DMS79 treated with DMSO at 0.1 percent for 48 hours (cell line): ENCODE measurements at regions not wholly inside any gene's neighbourhood (a gene's known extent, or its start where the extent isn't known, plus 50 kb on each side); places are given as distances from the start of the nearest gene placed in this dataset.
"Not testable (repeated sequence)": the region's sequence is repeated elsewhere in the genome, so short reads cannot be mapped to it uniquely, and the experiment has no call there.

ENCODE experiments used
- DNase-seq: peaks from one replicate; lab custom pipeline; 2025; lab: John Stamatoyannopoulos, UW

DNA sequence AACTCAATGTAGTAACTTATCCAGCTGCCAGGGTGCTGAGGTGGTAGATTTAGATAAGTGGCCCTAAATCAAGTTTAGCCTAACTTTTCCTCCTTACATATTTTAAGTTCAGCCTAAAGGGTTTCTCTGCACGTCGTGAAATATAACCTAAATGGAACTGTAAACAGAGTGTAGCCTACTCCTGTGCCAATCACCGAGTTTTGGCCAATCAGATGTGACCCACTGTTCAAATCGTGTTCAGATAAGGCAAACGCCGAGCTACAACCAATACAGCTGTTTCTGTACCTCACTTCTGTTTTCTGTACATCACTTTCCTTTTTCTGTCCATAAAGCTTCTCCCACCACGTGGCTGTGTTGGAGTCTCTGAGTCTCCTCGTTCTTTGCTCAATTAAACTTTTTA lies 904.2 kb upstream of the POT1 start:
- no peak for DNase-seq

DNA sequence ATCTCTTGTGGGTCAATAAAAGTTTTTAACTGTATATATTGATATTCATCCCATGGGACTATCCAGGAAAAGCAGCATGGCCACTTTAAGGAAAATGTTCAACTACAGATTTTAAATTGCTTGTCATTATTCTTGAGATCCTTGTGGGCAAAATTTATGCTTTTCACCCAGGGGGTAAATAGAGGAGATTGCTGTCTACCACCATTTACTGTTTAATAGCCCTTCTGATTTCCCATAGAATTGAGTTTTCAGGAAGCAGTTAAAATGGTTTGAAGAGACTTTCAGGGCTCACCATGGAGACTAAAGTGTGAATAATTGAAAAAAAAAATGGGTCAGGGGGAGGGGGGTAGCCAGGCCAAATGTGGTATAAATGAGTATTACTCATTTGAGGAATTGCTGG lies 901.1 kb upstream of the POT1 start:
- DNase-seq, result no peak

DNA sequence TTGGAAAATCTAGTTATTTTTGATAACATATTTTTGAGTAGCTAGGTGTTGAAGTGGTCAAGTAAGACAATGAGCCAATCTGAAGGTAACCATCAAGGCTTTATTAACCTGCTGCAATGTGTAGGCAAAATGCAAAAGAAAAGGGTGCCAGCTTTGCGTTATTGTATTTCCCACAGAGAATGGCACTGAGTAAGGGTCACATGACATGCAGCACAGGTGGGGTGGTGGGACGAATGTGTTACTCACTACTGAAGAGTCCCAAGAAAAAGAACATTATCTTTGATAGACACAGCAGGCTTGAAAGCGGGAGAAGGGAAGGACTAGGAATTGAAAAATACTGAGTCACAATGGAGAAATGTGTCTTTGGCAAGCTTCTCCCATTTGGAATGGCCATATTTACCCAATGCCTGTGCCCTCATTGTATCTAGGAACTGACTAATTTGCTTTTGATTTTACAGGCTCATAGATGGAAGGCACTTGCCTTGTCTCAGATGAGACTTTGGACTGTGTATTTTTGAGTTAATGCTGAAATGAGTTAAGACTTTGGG lies 898.6 kb upstream of the POT1 start:
- no peak for DNase-seq

GRCh38 chr7:125823538-125823937 lies 893.9 kb upstream of the POT1 start:
- DNase-seq, result no peak

DNA sequence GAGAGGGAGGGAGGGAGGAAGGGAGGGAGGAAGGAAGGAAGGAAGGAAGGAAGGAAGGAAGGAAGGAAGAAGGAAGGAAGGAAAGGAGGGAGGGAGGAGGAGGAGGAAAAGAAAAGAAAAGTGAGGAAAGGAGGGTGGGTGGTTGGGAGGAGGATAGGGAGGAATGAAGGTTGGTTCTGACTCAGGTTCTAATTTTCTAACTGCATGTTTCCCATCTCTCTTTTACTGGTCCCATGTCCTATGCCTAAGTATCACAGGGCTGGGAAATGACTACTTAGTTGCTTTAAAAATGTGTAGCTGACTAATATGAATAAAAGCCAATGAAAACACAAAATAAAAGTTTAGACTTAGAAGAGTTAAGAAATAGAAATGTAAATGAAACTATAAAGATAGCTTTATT lies 890.9 kb upstream of the POT1 start:
- no peak for DNase-seq

GRCh38 chr7:125814100-125814499 lies 884.5 kb upstream of the POT1 start:
- DNase-seq, result no peak

DNA sequence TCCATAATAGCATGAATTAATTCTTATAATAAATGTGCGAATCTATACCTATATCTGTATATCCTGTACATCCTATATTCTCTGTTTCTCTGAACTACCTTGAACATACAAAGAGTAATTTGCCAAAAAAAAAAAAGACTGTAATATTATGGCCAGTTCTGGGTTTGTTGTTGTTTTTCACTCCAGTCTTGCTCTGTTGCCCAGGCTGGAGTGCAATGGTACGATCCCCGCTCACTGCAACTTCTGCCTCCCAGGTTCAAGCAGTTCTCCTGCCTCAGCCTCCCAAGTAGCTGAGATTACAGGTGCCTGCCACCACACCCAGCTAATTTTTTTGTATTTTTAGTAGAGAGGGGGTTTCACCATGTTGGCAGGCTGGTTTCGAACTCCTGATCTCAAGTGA lies 876.9 kb upstream of the POT1 start:
- DNase-seq, result not testable (repeated sequence)

- no peak for DNase-seq
Observed at GRCh38 chr7:125804273-125804672, 874.6 kb upstream of the POT1 start.

DNA sequence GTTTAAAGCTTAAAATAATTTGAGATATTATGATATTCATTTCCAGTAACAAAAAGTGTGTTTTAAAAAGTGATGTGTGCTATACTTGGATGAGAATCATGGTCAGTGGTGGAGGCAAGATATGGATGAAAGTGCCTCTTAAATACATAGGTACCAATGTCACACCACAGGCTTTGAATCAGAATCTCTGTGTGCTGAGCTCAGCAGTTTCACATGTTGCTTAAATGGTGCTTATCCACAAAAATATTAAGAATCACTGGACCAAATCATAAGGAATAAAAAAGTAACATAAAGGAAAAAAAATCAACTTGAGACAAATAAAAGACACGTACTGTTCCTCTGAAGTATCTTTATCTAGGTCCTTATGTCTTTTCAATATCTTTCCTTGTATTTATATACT lies 850.5 kb upstream of the POT1 start:
- DNase-seq, result peak; percentile 27

DNA sequence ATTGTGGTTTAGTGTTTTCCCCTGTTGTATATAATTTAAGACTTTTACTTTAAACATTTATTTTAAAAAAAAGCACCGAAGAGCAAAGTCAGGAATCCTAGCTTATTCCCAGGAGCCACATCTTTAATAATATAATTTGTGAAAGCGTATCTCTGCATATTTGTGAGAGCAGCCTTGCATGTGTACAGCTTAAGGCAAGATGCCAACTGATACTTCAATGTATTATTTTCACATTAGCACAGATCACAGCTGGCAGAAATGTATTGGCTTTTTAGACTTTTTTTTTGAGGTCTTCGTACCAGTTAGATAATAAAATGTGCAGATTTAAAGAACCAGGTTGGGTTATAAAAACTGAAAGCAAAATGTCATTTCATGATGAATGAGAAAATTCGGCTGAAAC lies 845.7 kb upstream of the POT1 start:
- peak; percentile 62 for DNase-seq

DNA sequence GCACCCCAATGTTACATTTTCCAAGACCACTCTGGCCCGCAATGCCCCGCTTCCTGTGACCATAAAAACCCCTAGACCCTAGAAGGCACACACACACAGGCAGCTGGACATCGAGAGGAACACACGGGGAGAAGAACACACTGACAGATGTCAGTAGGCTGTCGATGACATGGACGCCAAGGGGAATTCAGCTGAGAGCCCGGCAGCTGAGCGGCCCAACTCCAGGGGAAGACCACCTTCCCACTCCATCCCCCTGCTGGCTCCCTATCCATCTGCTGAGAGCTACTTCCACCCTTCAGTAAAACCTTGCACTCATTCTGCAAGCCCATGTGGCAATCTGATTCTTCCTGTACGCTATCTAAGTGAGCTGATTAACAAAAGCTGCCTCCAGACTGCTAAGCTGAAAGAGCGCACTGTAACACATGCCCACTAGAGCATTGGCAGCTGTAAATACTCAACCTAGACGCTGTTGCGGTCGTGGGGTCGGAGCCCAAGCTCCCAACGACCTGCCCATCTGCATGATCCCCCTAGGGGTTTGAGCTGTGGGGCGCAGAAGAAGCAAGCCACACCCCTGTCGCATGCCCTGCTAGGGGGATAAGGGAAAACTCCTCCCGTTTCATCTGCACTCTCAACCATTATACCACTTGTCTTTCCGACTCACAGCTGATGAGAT lies 843.6 kb upstream of the POT1 start:
- DNase-seq, result no peak

DNA sequence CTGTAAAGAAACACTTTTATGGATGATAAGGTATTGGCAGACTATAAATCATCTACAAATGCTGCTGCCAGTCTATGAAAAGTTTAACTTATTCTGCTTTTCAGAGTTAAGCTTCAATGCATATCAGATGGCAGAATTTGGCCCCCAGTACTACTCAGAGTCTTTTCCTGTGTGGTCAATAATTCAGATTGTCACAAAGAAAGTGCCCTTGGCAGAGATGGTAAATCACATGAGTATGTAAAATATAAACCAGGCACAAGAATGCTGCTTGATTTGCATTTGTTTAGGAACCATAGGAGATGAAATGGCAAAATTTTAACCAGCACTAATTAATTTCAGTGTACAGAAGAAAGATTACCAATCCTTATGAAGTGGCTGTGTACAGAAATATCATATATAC lies 818.3 kb upstream of the POT1 start:
- DNase-seq, result no peak

- no peak for DNase-seq
Observed at GRCh38 chr7:125746510-125746909, 816.9 kb upstream of the POT1 start.

DNA sequence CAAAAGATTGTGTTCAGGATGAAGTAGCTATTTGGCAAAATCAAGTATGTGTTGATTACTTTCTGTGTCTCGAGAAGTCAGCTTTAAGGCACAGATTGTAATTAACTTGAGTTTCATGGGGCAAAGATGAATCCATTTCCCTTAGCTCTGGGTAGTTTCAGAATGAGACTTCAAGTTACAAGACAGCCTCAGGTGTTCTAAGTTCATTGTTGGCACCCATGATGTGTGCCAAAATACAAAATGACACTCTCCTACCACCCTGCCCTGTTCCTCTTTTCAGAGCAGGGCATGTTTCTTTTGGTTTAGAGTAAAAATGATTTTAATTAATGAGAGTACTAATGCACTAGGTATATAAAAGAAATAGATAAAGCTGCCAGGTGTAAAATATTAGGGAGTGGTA lies 797.6 kb upstream of the POT1 start:
- no peak for DNase-seq

- no peak for DNase-seq
Observed at GRCh38 chr7:125695626-125696025, 766.0 kb upstream of the POT1 start.

GRCh38 chr7:125683156-125683555 lies 753.5 kb upstream of the POT1 start:
- no peak for DNase-seq

DNA sequence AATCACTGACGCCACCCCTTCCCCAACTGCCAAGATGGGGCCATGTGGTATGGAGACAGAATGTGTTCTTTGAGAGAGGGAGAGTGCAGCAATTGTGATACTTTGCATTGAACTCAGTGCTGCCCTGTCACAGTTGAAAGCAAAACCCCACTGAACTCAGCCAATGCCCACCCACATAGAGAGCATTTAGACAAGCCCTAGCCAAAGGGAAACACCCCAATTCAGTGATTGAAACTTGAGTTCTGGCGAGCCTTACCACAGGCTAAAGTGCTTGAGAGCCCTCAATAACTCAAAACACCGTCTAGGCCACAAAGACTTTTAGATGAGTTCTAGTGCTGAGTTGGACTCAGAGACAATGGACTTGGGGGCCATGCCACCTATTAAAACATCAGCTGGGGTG lies 751.9 kb upstream of the POT1 start:
- no peak for DNase-seq

DNA sequence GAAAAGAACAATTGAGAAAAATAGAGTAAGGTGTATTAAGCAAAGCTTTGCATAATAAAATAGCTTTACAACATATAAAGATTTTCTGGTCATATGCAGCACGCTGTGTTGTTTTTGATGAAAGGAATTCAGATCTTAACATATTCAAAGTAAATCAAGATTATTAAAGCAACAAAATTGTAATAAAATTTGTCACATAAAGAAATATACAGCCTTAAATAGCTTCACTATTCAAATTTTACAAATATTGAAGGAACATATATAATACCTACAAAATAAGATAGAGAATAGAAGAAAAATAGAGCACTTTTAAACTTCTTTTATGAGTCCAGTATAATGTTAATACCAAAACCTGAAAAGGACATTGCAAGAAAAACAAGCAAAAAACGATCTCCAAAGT lies 749.1 kb upstream of the POT1 start:
- DNase-seq, result no peak

DNA sequence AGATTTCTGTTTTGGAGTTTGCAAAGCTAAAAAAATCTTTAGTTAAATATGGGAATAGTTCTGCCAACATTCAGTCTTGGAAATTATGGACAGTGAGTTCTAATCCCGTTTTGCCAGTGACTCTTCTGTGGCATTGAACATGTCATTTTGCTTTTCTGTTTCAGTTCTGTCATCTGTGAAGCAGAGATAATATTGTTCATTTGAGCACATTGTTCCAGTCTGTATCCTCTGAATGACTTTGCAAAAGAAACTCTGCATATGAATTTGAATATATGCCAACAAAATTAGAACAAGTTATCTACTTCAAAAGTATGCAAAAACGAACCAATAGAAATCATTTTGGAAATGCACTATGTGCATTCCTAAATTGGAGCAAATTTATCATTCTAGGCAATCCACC lies 746.0 kb upstream of the POT1 start:
- DNase-seq, result no peak

DNA sequence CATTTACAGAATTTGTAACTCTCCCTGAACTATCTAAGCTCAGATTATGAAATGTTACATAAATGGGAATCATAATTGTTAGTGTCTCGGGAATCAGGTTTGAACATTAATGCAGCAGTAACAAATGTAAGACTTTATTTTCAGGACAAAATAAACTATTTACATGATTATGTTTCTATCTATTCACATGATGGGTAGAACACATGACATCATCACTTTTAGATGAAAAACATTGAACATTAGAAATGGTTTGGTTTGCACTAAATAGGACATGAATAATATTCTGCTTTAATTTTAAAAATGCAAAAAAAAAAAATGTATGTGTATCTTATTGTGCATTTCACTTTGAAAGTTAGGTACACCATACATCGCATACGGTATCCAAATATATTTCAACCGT lies 745.5 kb upstream of the POT1 start:
- DNase-seq, result no peak

GRCh38 chr7:125670926-125671572 lies 741.4 kb upstream of the POT1 start:
- DNase-seq, result no peak

- no peak for DNase-seq
Observed at GRCh38 chr7:125668321-125668993, 738.8 kb upstream of the POT1 start.

- no peak for DNase-seq
Observed at GRCh38 chr7:125664625-125665024, 735.0 kb upstream of the POT1 start.
